GM19238 (cell line): ENCODE measurements at regions not wholly inside any gene's neighbourhood (a gene's known extent, or its start where the extent isn't known, plus 50 kb on each side); places are given as distances from the start of the nearest gene placed in this dataset.
"Not testable (repeated sequence)": the region's sequence is repeated elsewhere in the genome, so short reads cannot be mapped to it uniquely, and the experiment has no call there.

Experiments
- DNase-seq: peaks from one replicate; pipeline ENCODE4 v3.0.0; 2011; ENCODE audit warnings: low spot score; ENCODE audit not compliant: insufficient read length

DNA sequence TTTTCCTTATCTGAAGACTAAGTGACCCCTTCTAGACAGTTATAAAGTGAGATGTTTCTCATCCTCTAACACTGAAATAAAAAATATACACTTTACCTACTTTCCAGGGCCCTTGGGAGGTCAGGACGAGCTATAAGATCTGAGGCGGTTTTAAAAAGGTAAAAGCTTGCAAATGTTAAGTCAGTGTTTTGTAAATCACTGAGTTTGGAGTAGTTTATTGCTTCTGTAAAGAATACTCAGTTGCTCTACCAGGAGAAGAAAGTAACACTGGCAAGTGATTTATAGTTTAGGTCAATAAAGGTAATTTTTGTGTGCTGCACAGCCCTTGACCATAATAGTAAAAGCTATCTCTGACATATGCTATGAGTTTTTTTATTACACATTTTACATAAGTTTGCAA, 584.5 kb downstream of the TMTC2 start:
- DNase-seq: no peak

DNA sequence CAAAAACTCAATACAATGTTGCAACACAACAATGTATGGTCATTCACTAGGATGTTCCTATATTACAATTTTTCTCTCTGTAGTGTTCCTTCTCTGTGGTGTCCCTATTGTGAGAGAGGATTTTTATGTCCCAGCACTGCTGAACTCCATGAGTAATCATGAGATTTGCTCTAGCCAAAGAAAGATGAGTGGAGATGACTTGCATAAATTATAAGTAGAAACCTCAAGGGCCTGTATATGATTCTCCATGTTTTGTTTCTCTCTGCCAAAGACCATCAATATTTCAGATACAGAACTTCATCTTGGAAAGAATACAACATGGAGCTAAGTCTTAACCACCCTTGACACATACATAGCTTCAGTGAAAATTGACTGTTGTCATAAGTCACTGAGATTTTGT, 579.1 kb downstream of the TMTC2 start:
- no peak for DNase-seq

DNA sequence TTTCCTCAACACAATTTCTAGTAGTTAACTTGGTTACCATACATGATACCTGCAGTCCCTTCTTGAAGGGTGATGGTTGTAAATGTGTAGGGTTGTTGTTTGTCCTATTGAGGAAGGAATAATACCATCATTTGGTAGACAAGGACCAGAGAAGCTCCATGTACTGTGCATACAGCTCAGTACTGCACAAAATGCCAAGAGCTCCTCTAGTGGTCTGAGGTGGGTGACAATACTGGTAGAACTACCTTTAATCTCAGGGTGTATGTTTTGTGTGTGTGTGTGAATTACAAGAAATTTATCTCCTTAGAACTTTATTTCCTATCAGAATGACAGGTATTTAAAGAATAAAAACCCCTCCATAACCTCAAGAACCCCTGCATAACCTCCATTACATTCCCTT, 575.3 kb downstream of the TMTC2 start:
- no peak for DNase-seq

- not testable (repeated sequence) for DNase-seq
These were observed 573.4 kb downstream of the TMTC2 start for GRCh38 chr12:83260126-83260525.

DNA sequence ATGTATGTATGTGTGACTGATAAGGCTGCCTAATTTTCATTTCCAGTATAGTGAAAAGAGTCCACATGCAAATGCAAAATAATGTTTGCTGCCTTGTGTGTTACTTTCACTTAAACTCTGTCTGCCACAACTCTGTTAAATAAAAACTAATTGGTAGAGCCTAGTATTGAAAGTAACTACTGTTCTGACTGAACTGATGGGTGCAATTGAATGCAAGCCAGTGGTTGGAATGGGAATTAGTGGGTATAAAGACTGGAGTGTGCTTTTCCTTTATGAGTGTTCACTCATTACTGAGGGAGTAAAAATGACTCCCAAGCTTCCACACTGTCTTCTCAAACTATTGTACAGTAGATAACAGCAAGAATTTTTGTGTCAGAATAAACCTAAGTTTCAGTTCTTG, 571.0 kb downstream of the TMTC2 start:
- no peak for DNase-seq

DNA sequence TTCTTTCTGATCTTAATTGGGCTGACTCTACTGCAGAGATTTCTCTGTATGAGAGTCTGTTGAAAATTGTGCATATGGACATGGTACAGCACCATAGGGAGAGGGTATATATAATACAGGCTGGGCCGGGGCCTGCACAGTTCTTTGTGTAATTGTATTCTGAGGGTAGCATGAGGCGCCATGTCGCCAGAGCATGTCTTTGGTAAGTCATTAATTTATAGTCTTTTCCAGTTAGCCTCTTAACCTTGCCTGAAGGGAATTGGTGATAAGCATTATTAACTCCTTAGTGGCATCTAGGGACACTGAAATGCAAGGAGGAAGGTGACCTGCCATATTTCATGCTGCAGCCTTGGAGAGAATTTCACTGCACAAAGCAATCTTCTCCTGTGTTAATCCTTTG, 569.9 kb downstream of the TMTC2 start:
- DNase-seq: no peak

- DNase-seq: no peak
These were observed 564.2 kb downstream of the TMTC2 start for GRCh38 chr12:83250866-83251265.

- no peak for DNase-seq
These were observed 558.5 kb downstream of the TMTC2 start for GRCh38 chr12:83245156-83245555.

GRCh38 chr12:83244001-83244400, 557.3 kb downstream of the TMTC2 start:
- DNase-seq: no peak

GRCh38 chr12:83233987-83234386, 547.3 kb downstream of the TMTC2 start:
- DNase-seq: not testable (repeated sequence)

GRCh38 chr12:83226960-83227359, 540.3 kb downstream of the TMTC2 start:
- DNase-seq: not testable (repeated sequence)

DNA sequence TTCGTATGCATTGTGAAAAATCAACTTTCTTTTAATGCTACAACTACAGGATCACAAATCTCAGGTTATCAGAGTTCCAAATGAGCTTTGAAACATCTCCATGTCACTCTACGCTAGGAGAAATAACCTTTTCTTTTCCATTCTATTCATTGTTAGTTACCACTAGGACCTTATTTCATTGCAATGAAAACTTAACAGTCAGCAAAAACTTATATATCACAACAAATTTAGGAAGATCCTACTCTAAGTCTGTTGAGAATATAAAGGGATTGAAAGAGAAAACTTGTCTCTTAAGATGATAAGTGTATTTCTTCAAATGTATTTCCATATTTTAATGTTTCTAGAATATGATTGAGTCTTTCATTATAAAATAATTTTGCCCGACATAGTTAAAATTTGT, 539.1 kb downstream of the TMTC2 start:
- DNase-seq: no peak

GRCh38 chr12:83224012-83224411, 537.3 kb downstream of the TMTC2 start:
- no peak for DNase-seq

- no peak for DNase-seq
These were observed 534.1 kb downstream of the TMTC2 start for GRCh38 chr12:83220774-83221173.

DNA sequence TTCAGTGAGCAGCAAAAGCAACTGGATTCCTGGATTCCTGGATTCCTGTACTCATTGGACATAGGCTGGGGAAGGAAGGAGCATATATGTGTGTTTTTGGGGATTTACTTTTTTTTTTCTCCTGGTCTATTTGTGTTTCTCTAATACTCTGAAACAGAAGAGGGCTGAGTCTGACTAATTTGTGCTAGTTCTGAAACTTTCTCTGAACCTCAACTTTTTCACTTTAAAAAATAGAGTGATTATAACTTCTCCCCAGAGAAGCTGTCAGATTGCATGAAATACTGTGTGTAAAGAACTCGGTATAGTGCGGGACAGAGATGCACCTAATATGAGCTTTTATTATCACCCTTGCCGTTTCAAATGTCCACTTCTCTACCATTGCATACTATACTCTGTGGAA, 529.5 kb downstream of the TMTC2 start:
- DNase-seq: no peak

GRCh38 chr12:83214185-83214584, 527.5 kb downstream of the TMTC2 start:
- no peak for DNase-seq

- DNase-seq: no peak
These were observed 524.2 kb downstream of the TMTC2 start for GRCh38 chr12:83210933-83211332.

DNA sequence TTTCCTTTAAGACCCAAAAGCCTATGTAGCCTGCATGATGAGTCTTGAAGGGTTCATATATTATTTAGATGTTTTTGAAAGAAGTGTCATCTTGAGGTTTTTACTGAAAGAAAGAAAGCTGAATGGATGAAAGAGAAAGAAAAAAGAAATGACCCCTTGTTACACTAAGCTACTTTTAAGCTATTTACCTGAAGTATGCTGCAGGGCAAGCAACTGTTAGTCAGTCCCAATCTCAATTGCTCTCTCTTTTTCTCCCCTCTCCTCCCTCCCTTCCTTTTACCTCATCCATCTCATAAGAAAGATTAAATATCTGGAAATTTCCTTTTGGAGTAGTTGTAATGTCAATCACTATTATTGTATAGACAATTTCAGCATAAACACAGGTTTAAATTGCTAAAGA, 512.4 kb downstream of the TMTC2 start:
- no peak for DNase-seq

DNA sequence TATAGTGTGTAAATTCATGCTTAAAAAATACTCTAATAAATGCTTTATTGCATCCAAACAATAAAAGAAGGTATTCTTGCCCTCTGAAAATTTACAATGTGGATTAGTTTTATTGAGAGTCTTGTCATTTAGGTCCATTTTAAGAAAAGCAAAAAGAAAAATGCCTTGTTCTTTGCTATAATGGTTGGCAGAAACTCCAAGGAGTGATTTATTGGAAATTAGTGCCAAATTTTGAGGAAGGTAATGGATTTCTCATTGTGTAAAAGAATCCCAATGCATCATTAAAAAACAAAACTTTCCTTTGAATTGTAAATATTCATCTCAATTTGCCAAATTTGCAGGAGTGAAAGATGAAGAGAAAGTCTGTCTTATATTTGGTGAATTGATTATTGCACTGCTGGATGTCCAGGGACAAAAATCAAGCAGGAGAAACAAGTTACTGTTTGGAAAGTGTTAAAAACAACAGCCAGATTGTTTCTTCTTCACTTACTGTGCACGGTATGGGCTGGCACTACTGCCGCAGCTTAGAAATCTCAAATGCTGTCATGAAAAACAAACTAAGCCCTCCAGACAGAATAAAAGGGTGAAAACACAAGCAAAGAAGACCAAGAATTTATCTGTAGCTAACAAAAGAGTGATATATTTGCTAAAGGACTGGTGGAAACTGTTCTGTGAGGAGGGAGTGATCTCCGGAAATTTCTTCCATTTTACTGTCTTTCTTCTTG, 511.7 kb downstream of the TMTC2 start:
- DNase-seq: no peak

- no peak for DNase-seq
These were observed 510.8 kb downstream of the TMTC2 start for GRCh38 chr12:83197483-83197914.

DNA sequence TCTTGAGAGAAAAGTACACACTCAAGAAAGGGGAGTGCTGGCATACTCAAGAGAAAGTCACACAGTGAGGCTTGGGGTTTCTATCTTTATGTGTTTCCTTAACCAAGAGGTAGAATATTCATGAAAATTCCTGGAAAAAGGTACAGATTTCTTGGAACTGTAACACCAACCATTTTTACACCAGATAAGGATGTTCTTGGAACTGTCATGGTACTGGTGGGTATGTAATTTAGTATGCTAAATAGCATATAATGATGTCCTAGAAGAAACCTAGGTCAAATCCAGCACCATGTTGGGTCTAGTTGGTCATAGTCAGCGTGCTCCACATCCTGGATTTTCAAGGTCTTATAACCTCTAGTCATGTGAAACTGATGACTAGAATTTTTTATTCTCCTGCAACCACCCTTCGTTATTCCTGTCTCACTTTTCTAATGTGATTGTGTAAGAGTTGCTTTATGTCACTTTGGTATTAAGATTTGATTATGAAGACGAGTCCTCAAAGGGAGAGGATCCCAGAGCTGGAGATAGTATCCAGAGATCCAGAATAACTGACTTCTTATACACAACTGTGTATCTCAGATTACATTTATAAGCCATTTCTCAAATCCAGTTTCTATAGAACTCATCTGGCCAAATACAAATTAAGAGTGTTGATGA, 510.1 kb downstream of the TMTC2 start:
- no peak for DNase-seq

GRCh38 chr12:83190631-83191390, 504.1 kb downstream of the TMTC2 start:
- no peak for DNase-seq
